GM10266 (cell line): ENCODE measurements at regions not wholly inside any gene's neighbourhood (a gene's known extent, or its start where the extent isn't known, plus 50 kb on each side); places are given as distances from the start of the nearest gene placed in this dataset.
"Not testable (repeated sequence)": the region's sequence is repeated elsewhere in the genome, so short reads cannot be mapped to it uniquely, and the experiment has no call there.

Source experiments
- DNase-seq: peaks from one replicate; pipeline ENCODE4 v3.0.0; 2012; ENCODE audit errors: extremely low spot score
- TF ChIP-seq, protein P1 (sequence below): IDR thresholded peaks from 2 replicates; pipeline ENCODE4 v1.5.1; 2012; ENCODE audit warnings: mild to moderate bottlenecking, low read depth; ENCODE audit not compliant: control insufficient read depth, insufficient read depth; ENCODE audit errors: missing control alignments

GRCh38 chr12:82300611-82301010, 57.6 kb downstream of the CCDC59 start:
- DNase-seq = no peak

DNA sequence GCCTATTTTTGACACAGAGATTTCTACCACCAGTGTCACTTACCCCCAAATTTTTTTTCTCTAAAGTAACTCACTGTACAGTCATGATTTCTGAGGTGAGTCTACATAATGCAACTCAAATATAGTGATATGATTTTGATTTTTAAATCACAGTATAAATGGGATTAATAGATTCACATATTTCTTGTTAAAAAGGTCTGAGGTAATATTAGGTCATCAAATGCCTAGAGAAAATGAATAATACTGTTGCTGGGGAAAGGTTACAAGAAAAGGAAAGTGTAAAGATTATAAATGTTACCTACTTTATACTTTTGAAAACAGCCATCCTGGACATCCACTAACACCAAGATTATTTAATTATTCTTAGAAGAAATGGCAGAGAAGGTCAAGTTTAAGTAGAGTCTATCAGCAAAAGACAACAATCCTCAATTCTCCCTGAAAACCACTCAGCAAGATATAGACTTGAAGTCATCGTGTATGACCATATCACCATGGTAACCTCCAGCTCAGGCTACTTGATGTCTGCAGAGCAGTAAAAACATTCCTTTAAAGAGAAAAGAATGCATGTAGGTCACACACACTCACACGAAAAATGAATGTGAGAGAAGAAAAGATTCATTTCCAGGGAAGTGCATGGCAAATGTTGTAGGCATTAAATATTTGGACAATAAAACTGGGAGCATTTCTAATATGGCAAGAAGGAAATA, 58.7 kb downstream of the CCDC59 start:
- DNase-seq = no peak
- TF ChIP-seq, protein P1, sequence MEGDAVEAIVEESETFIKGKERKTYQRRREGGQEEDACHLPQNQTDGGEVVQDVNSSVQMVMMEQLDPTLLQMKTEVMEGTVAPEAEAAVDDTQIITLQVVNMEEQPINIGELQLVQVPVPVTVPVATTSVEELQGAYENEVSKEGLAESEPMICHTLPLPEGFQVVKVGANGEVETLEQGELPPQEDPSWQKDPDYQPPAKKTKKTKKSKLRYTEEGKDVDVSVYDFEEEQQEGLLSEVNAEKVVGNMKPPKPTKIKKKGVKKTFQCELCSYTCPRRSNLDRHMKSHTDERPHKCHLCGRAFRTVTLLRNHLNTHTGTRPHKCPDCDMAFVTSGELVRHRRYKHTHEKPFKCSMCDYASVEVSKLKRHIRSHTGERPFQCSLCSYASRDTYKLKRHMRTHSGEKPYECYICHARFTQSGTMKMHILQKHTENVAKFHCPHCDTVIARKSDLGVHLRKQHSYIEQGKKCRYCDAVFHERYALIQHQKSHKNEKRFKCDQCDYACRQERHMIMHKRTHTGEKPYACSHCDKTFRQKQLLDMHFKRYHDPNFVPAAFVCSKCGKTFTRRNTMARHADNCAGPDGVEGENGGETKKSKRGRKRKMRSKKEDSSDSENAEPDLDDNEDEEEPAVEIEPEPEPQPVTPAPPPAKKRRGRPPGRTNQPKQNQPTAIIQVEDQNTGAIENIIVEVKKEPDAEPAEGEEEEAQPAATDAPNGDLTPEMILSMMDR = no peak

More at GRCh38 chr12:82300611-82301010, 57.6 kb downstream of the CCDC59 start:
- TF ChIP-seq, protein P1 = no peak

GRCh38 chr12:82290415-82290814, 67.8 kb downstream of the CCDC59 start:
- TF ChIP-seq, protein P1 = no peak
- no peak for DNase-seq

GRCh38 chr12:82281335-82281734, 76.9 kb downstream of the CCDC59 start:
- DNase-seq = not testable (repeated sequence)

GRCh38 chr12:82279536-82280058, 78.6 kb downstream of the CCDC59 start:
- TF ChIP-seq, protein P1 = no peak
- no peak for DNase-seq

GRCh38 chr12:82277582-82277981, 80.6 kb downstream of the CCDC59 start:
- TF ChIP-seq, protein P1 = no peak
- DNase-seq = no peak

DNA sequence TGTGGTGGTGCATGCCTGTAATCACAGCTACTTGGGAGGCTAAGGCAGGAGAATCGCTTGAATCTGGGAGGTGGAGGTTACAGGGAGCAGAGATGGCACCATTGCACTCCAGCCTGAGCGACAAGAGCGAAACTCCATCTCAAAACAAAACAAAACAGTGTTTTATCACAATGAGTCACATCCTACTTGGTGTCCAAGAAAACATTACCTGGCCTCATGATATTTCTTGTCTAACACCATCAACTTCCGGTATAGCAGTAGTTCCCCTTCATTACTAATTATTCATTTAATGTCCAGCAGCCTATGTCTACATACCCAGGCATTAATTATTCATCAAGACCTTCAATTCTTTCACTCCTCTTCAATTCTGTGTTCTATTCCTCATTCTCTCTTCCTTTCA, 115.5 kb downstream of the CCDC59 start:
- TF ChIP-seq, protein P1 = no peak
- DNase-seq = no peak
